RCC 7860 (cell line): ENCODE measurements at regions not wholly inside any gene's neighbourhood (a gene's known extent, or its start where the extent isn't known, plus 50 kb on each side); places are given as distances from the start of the nearest gene placed in this dataset.
"Not testable (repeated sequence)": the region's sequence is repeated elsewhere in the genome, so short reads cannot be mapped to it uniquely, and the experiment has no call there.

ENCODE experiments used
- DNase-seq: peaks from one replicate; pipeline ENCODE4 v3.0.0-alpha.2; 2015; ENCODE audit warnings: low spot score
- FAIRE-seq: peaks from 2 replicates; lab custom pipeline; 2012; peaks lifted over from hg19 to GRCh38; lab: Jason Lieb, UNC

- DNase-seq (no peak), FAIRE-seq (no peak)
These were observed 109.9 kb downstream of the TANC2 start for GRCh38 chr17:63075969-63076368.

- DNase-seq: no peak
- no peak for FAIRE-seq
These were observed 112.7 kb downstream of the TANC2 start for GRCh38 chr17:63078707-63079106.

- no peak for DNase-seq
- FAIRE-seq: peak; percentile 52
These were observed 116.3 kb downstream of the TANC2 start for GRCh38 chr17:63082273-63082861.

GRCh38 chr17:63082952-63083351 lies 116.9 kb downstream of the TANC2 start:
- FAIRE-seq (no peak), DNase-seq (no peak)

- FAIRE-seq: no peak
- no peak for DNase-seq
These were observed 120.6 kb downstream of the TANC2 start for GRCh38 chr17:63086483-63087185.

- not testable (repeated sequence) for DNase-seq, FAIRE-seq
These were observed 124.5 kb downstream of the TANC2 start for GRCh38 chr17:63090358-63091114.

- not testable (repeated sequence) for FAIRE-seq, DNase-seq
These were observed 125.9 kb downstream of the TANC2 start for GRCh38 chr17:63091909-63092308.

- FAIRE-seq (no peak), DNase-seq (no peak)
These were observed 128.6 kb downstream of the TANC2 start for GRCh38 chr17:63094631-63095030.

GRCh38 chr17:63095459-63095858 lies 129.4 kb downstream of the TANC2 start:
- DNase-seq (no peak), FAIRE-seq (no peak)

GRCh38 chr17:63095879-63096278 lies 129.8 kb downstream of the TANC2 start:
- no peak for DNase-seq
- FAIRE-seq: no peak

- DNase-seq (no peak), FAIRE-seq (no peak)
These were observed 130.4 kb downstream of the TANC2 start for GRCh38 chr17:63096426-63096825.

GRCh38 chr17:63099425-63099824 lies 133.4 kb downstream of the TANC2 start:
- FAIRE-seq (no peak), DNase-seq (no peak)

GRCh38 chr17:63102034-63102433 lies 136.0 kb downstream of the TANC2 start:
- FAIRE-seq: no peak
- no peak for DNase-seq

GRCh38 chr17:63106050-63106449 lies 140.0 kb downstream of the TANC2 start:
- FAIRE-seq (no peak), DNase-seq (no peak)

GRCh38 chr17:63109661-63110060 lies 143.6 kb downstream of the TANC2 start:
- FAIRE-seq: no peak
- no peak for DNase-seq

- DNase-seq (no peak), FAIRE-seq (no peak)
These were observed 147.1 kb downstream of the TANC2 start for GRCh38 chr17:63113167-63113566.

GRCh38 chr17:63116228-63116627 lies 150.2 kb downstream of the TANC2 start:
- FAIRE-seq (no peak), DNase-seq (no peak)

GRCh38 chr17:63116967-63117830 lies 151.2 kb downstream of the TANC2 start:
- FAIRE-seq (no peak), DNase-seq (no peak)

GRCh38 chr17:63120406-63120805 lies 154.4 kb downstream of the TANC2 start:
- DNase-seq: no peak
- no peak for FAIRE-seq

GRCh38 chr17:63124536-63124935 lies 158.5 kb downstream of the TANC2 start:
- DNase-seq (no peak), FAIRE-seq (no peak)

GRCh38 chr17:63124958-63125357 lies 158.9 kb downstream of the TANC2 start:
- DNase-seq (no peak), FAIRE-seq (no peak)
